ENCODE measurements at regions not wholly inside any gene's neighbourhood (a gene's known extent, or its start where the extent isn't known, plus 50 kb on each side); places are given as distances from the start of the nearest gene placed in this dataset.

DNA sequence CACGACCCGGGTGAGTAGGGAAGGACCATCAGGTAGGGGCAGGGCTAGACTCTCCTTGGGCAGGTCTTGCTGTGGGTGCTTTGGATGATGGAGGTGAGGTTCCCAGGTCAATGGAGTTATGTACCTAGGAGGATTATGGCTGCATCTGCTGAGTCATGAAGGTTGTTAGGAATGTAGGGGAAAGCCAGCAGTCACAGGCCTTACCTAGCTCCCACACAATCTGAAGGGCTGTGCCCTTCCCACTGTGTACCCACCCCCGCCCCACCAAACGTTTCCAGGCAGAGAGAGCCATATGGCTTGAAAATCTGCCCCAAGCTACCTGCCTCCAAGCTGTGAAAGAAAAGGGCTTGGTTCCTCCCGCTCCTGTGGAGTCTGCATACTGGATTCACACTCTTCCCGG, 573.4 kb upstream of the DPPA4 start:
- Mint-ChIP-seq H3K36me3 (ENCODE audit: low read depth) (no peaks in the 10 kb centered on the region), H3K27ac (no peak overlapping the region), H3K9me3 (peaks cover 14% of the 10 kb centered on the region), H3K4me1 (no peaks in the 10 kb centered on the region), H3K27me3 (no peaks in the 10 kb centered on the region), H3K4me3 (no peak overlapping the region)
- intact Hi-C loops (cut with micrococcal nuclease) = no loop called here
- CTCF ChIA-PET = no interaction called here
- TF ChIP-seq, protein P1, sequence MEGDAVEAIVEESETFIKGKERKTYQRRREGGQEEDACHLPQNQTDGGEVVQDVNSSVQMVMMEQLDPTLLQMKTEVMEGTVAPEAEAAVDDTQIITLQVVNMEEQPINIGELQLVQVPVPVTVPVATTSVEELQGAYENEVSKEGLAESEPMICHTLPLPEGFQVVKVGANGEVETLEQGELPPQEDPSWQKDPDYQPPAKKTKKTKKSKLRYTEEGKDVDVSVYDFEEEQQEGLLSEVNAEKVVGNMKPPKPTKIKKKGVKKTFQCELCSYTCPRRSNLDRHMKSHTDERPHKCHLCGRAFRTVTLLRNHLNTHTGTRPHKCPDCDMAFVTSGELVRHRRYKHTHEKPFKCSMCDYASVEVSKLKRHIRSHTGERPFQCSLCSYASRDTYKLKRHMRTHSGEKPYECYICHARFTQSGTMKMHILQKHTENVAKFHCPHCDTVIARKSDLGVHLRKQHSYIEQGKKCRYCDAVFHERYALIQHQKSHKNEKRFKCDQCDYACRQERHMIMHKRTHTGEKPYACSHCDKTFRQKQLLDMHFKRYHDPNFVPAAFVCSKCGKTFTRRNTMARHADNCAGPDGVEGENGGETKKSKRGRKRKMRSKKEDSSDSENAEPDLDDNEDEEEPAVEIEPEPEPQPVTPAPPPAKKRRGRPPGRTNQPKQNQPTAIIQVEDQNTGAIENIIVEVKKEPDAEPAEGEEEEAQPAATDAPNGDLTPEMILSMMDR (IDR thresholded peaks at IDR 0.05) = no peak
- no peak for ATAC-seq (ENCODE audit: low read depth)
- POLR2A ChIA-PET = no interaction called here
- no peak for DNase-seq

DNA sequence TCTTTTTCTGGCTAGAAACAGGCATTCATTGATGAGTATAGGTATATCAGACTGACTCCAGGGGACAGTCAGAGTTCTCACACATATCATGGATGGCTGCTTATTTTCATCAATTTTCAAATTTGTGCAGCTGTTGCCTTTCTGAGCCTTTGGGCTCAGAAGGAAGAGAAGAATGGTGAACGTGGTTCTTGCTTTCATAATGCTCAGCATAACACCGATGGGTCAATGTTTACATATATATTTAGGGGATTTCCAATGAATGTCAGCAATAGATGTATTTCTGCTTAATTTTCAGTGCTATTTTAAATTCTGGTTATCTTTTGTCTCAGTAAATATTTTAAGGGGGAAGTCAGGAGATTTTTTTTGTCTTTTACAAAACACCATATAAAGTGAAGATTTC, 581.4 kb upstream of the DPPA4 start:
- Mint-ChIP-seq H3K36me3 (ENCODE audit: low read depth) (no peaks in the 10 kb centered on the region), H3K4me3 (no peak overlapping the region), H3K27ac (no peak overlapping the region), H3K9me3 (peaks cover 3% of the 10 kb centered on the region), H3K4me1 (no peaks in the 10 kb centered on the region), H3K27me3 (no peaks in the 10 kb centered on the region)
- ChIA-PET POLR2A (no interaction called here), CTCF (no interaction called here)
- intact Hi-C loops (cut with micrococcal nuclease) = no loop called here
- ATAC-seq (ENCODE audit: low read depth) = no peak
- TF ChIP-seq, protein P1 (IDR thresholded peaks at IDR 0.05) = no peak
- no peak for DNase-seq

DNA sequence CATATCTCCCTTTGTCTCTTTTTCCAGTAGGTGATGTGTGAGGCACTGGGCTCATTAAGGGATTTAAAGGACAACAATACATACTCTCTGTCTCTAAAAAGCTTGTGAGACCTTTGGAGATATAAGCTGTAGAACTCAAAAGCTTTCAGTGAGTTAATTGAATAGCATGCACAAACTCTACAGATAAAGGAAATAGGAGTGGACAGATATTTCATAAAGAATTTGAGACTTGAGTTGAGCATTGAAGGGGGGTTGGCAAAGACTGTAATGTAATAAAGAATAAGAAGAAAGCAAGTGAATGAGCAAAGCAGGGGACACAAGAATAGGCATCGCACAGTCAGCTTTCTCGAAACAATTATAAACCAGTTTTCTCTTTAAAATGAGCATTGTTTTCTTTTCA, 583.4 kb upstream of the DPPA4 start:
- Mint-ChIP-seq H3K9me3 (no peaks in the 10 kb centered on the region), H3K36me3 (ENCODE audit: low read depth) (no peaks in the 10 kb centered on the region), H3K27me3 (no peaks in the 10 kb centered on the region), H3K4me1 (no peaks in the 10 kb centered on the region), H3K27ac (no peak overlapping the region), H3K4me3 (no peak overlapping the region)
- intact Hi-C loops (cut with micrococcal nuclease) = no loop called here
- POLR2A ChIA-PET = no interaction called here
- ATAC-seq (ENCODE audit: low read depth) (no peak), DNase-seq (no peak)
- TF ChIP-seq, protein P1 (IDR thresholded peaks at IDR 0.05) = no peak
- CTCF ChIA-PET = no interaction called here

DNA sequence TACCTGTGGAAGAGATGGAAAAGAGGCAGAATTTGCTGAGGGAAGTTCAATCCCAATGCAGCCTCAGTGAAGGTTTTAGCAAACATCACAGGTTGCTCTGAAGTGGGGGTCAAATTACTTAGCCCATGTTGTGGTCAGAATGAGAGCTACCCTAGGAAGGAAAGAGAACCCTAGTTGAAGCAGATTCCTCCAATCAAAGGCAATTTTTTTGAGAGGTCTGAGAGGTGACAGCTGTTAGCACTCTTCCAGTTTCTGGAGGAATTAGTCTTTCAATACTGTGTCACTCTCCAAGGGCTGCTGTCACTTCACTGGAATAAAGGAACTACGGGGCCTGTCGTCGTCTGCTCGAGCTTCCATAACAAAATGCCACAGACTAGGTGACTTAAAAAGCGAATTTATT, 584.2 kb upstream of the DPPA4 start:
- ChIA-PET POLR2A (no interaction called here), CTCF (no interaction called here)
- no peaks in the 10 kb centered on the region for H3K4me1 Mint-ChIP-seq
- H3K36me3 Mint-ChIP-seq (ENCODE audit: low read depth) = no peaks in the 10 kb centered on the region
- TF ChIP-seq, protein P1 (IDR thresholded peaks at IDR 0.05) = no peak
- no peak overlapping the region for H3K4me3 Mint-ChIP-seq
- H3K27me3 Mint-ChIP-seq = no peaks in the 10 kb centered on the region
- DNase-seq (no peak), ATAC-seq (ENCODE audit: low read depth) (no peak)
- no peaks in the 10 kb centered on the region for H3K9me3 Mint-ChIP-seq
- intact Hi-C loops (cut with micrococcal nuclease) = no loop called here
- H3K27ac Mint-ChIP-seq = no peak overlapping the region

DNA sequence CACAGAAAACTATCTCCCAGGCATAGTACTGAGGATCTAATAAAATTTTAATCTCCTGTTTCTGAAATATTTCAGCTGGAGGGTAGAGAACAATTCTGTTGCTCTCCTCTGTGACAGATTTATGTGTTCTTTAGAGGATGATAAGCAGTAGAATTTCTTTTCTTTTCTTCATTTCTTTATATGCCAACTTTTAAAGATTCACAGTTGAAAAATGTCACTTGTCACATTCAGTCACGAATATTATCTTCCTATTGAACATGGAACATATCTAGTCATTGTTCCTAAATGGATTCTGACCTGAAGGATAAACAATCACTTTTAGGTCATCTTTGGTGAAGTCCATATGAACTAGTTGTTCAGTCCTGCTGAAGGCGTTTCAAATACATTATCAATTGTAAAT, 585.5 kb upstream of the DPPA4 start:
- CTCF ChIA-PET = no interaction called here
- H3K27ac Mint-ChIP-seq = no peak overlapping the region
- DNase-seq = no peak

More for the DNA sequence above, 585.5 kb upstream of the DPPA4 start:
- TF ChIP-seq, protein P1 (IDR thresholded peaks at IDR 0.05) = no peak
- ATAC-seq (ENCODE audit: low read depth) = no peak
- H3K9me3 Mint-ChIP-seq = no peaks in the 10 kb centered on the region
- POLR2A ChIA-PET = no interaction called here
- H3K36me3 Mint-ChIP-seq (ENCODE audit: low read depth) = no peaks in the 10 kb centered on the region
- H3K27me3 Mint-ChIP-seq = no peaks in the 10 kb centered on the region
- intact Hi-C loops (cut with micrococcal nuclease) = no loop called here
- no peak overlapping the region for H3K4me3 Mint-ChIP-seq
- no peaks in the 10 kb centered on the region for H3K4me1 Mint-ChIP-seq

Measured in activated B cell treated with CpG ODN at 0.5 μM for 24 hours (primary cell).